NCI-H2081 (cell line): ENCODE measurements at regions not wholly inside any gene's neighbourhood (a gene's known extent, or its start where the extent isn't known, plus 50 kb on each side); places are given as distances from the start of the nearest gene placed in this dataset.

Experiments
- DNase-seq, 2 experiments: peaks; one replicate each; lab custom pipeline; 2025; lab: John Stamatoyannopoulos, UW

GRCh38 chr3:107992976-107993684, 97.7 kb downstream of the CD47 start:
- DNase-seq, result no peak

- DNase-seq, result no peak
Observed at GRCh38 chr3:107990926-107991325, 99.9 kb downstream of the CD47 start.

GRCh38 chr3:107990433-107990832, 100.4 kb downstream of the CD47 start:
- DNase-seq, result no peak

GRCh38 chr3:107989661-107990060, 101.2 kb downstream of the CD47 start:
- DNase-seq, result no peak

- no peak for DNase-seq
Observed at GRCh38 chr3:107988460-107989175, 102.2 kb downstream of the CD47 start.

GRCh38 chr3:107987036-107987939, 103.5 kb downstream of the CD47 start:
- no peak for DNase-seq

- no peak for DNase-seq
Observed at GRCh38 chr3:107986505-107986904, 104.3 kb downstream of the CD47 start.

GRCh38 chr3:107985496-107985895, 105.3 kb downstream of the CD47 start:
- no peak for DNase-seq

GRCh38 chr3:107983247-107983646, 107.6 kb downstream of the CD47 start:
- no peak for DNase-seq

- DNase-seq, result no peak
Observed at GRCh38 chr3:107982165-107982564, 108.7 kb downstream of the CD47 start.

- no peak for DNase-seq
Observed at GRCh38 chr3:107981471-107982111, 109.2 kb downstream of the CD47 start.

GRCh38 chr3:107979538-107979937, 111.3 kb downstream of the CD47 start:
- no peak for DNase-seq

- DNase-seq, result peak in 1 of 2 experiments; percentile 51
Observed at GRCh38 chr3:107978131-107979055, 112.4 kb downstream of the CD47 start.

- DNase-seq, result no peak
Observed at GRCh38 chr3:107977221-107978130, 113.4 kb downstream of the CD47 start.

- DNase-seq, result peak in 1 of 2 experiments; percentile 73
Observed at GRCh38 chr3:107976202-107976800, 114.5 kb downstream of the CD47 start.

- no peak for DNase-seq
Observed at GRCh38 chr3:107975529-107976201, 115.2 kb downstream of the CD47 start.

GRCh38 chr3:107973961-107974360, 116.9 kb downstream of the CD47 start:
- no peak for DNase-seq

GRCh38 chr3:107973152-107973551, 117.7 kb downstream of the CD47 start:
- DNase-seq, result no peak
